T-cell (primary cell): ENCODE measurements at regions not wholly inside any gene's neighbourhood (a gene's known extent, or its start where the extent isn't known, plus 50 kb on each side); places are given as distances from the start of the nearest gene placed in this dataset.
"Not testable (repeated sequence)": the region's sequence is repeated elsewhere in the genome, so short reads cannot be mapped to it uniquely, and the experiment has no call there.

Source experiments
- ATAC-seq, 4 experiments: fragments of 200-7000 bp in 3 of 4; fragments of 150-1000 bp in 1 of 4; cut with Tn5 transposase; replicated peaks in 1 of 4; 1 replicate in 3 of 4; 2 replicates in 1 of 4; pipeline ENCODE4 v1.10.0; 2021; ENCODE audit warnings: moderate library complexity in 3 of 4, mild to moderate bottlenecking in 2 of 4, moderate number of reproducible peaks in 1 of 4
- CTCF ChIA-PET, 2 donors: fragments of 300-600 bp; sonication (Branson Sonifier 250); formaldehyde crosslinking; loops; one replicate each; lab custom pipeline; 2022; ENCODE audit warnings: antibody characterized with exemption in 2 of 2; lab: Charles Lee
- POLR2A ChIA-PET, 2 donors: fragments of 300-600 bp; sonication (Branson Sonifier 250); formaldehyde crosslinking; loops; one replicate each; lab custom pipeline; 2022; ENCODE audit warnings: antibody characterized with exemption in 2 of 2; lab: Charles Lee
- DNase-seq, 35 experiments: peaks; one replicate each; pipeline versions ENCODE4 v3.0.0 to v3.0.0-alpha.2; 2013 to 2023
- H3K27ac ChIP-seq: one replicate; pipeline ENCODE4 v1.5.1; 2013; ENCODE audit warnings: low read length
- H3K27me3 ChIP-seq, 2 experiments: replicated peaks in 1 of 2; 1 replicate in 1 of 2; 2 replicates in 1 of 2; pipeline versions ENCODE4 v1.6.1 to v1.7.0; 2013; ENCODE audit warnings: low read length in 1 of 2, mixed read lengths in 1 of 2; ENCODE audit not compliant: control insufficient read depth in 2 of 2, insufficient read depth in 2 of 2; ENCODE audit errors: extremely low read depth in 1 of 2
- H3K36me3 ChIP-seq, 2 donors: 1 replicate in 1 of 2; 2 replicates in 1 of 2; pipeline versions ENCODE4 v1.6.1 to v1.7.0; 2013; ENCODE audit warnings: low read length in 1 of 2; ENCODE audit not compliant: control insufficient read depth in 2 of 2, insufficient read depth in 1 of 2; ENCODE audit errors: extremely low read depth in 1 of 2
- H3K4me1 ChIP-seq, 2 experiments: 1 replicate in 1 of 2; 2 replicates in 1 of 2; pipeline versions ENCODE4 v1.6.1 to v1.7.0; 2013; ENCODE audit warnings: low read length in 2 of 2, mixed read lengths in 1 of 2; ENCODE audit not compliant: insufficient read depth in 2 of 2, control insufficient read depth in 1 of 2; ENCODE audit errors: extremely low read depth in 1 of 2
- H3K4me3 ChIP-seq, 2 donors: 1 replicate in 1 of 2; 2 replicates in 1 of 2; pipeline versions ENCODE4 v1.5.1 to v1.7.0; 2013; ENCODE audit warnings: mild to moderate bottlenecking in 2 of 2, low read length in 1 of 2, moderate library complexity in 1 of 2; ENCODE audit not compliant: control insufficient read depth in 1 of 2; ENCODE audit errors: extremely low read depth in 1 of 2
- H3K9me3 ChIP-seq: 2 replicates; pipeline ENCODE4 v1.7.0; 2013
- H3K27ac Mint-ChIP-seq, 2 donors: one replicate each; pipeline ENCODE4 v1.8.0; 2020 to 2021; ENCODE audit warnings: mild to moderate bottlenecking in 2 of 2, mixed read lengths in 2 of 2
- H3K27me3 Mint-ChIP-seq, 2 donors: one replicate each; pipeline ENCODE4 v1.8.0; 2021 to 2022; ENCODE audit warnings: mixed read lengths in 2 of 2
- H3K36me3 Mint-ChIP-seq: one replicate; pipeline ENCODE4 v1.8.0; 2021; ENCODE audit warnings: mixed read lengths
- H3K4me1 Mint-ChIP-seq, 3 donors: one replicate each; pipeline ENCODE4 v1.8.0; 2020 to 2022; ENCODE audit warnings: mixed read lengths in 3 of 3, mild to moderate bottlenecking in 1 of 3
- H3K4me3 Mint-ChIP-seq, 3 donors: one replicate each; pipeline ENCODE4 v1.8.0; 2020 to 2022; ENCODE audit warnings: mild to moderate bottlenecking in 3 of 3, mixed read lengths in 3 of 3, moderate library complexity in 3 of 3
- H3K9me3 Mint-ChIP-seq, 3 donors: one replicate each; pipeline ENCODE4 v1.8.0; 2020 to 2022; ENCODE audit warnings: mixed read lengths in 3 of 3
- WGBS: methylation state at CpG from one replicate; pipeline ENCODE4 v1.1.5; 2013; ENCODE audit warnings: missing lambda C conversion rate; ENCODE audit not compliant: insufficient coverage; 5-methylcytosine and 5-hydroxymethylcytosine counted together

DNA sequence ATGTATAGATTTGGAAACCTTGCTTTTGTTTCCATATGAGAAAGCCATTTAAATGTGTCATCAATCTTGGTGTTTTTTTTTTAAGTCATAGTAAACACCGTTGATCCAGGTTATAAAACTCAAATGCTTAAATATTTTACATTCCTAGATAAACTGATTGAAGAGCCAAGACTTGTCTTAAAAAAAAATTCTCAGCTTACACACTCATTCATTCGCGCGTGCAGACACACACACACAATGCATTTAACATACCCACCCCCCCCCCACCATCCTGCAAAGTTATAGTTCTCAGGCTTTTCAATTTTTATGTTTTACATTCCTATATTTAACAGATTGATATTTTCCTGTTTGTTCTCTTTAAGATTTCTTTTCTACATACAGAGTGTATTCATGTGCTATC lies 536.4 kb downstream of the PRKD1 start:
- WGBS = 100% methylated on average over 3 of the region's 4 CpGs
- H3K4me3 ChIP-seq = no peak overlapping the region
- ATAC-seq = no peak
- H3K4me1 Mint-ChIP-seq = no peaks in the 10 kb centered on the region
- no peak overlapping the region for H3K27ac Mint-ChIP-seq
- H3K27me3 ChIP-seq = no peaks in the 10 kb centered on the region
- H3K4me1 ChIP-seq = no peaks in the 10 kb centered on the region
- peaks cover 7 to 22% (median 22%) of the 10 kb centered on the region in 3 donors for H3K9me3 Mint-ChIP-seq
- H3K36me3 ChIP-seq = no peaks in the 10 kb centered on the region
- CTCF ChIA-PET = no interaction called here
- H3K27me3 Mint-ChIP-seq = no peaks in the 10 kb centered on the region
- POLR2A ChIA-PET = no interaction called here
- no peak overlapping the region for H3K27ac ChIP-seq
- no peaks in the 10 kb centered on the region for H3K9me3 ChIP-seq
- no peak for DNase-seq
- no peaks in the 10 kb centered on the region for H3K36me3 Mint-ChIP-seq
- no peak overlapping the region for H3K4me3 Mint-ChIP-seq

DNA sequence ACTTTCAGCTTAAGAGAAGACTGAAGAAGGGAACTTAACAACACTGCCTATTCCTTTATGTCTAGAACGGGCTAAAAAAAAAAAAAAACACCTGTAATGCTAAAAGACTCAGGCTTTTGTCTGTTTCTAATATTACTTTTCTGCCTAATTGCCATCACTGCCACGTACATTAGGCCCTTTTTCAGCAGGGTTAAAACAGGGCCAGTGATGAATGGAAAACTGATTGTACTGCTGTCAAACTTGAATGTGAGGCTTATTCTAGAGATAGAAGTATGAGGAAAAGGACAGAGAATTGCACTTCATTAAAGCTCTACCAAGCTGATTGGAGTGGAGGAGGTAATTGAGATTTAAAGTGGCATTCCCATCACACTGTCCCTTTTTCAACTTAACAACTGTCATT lies 535.8 kb downstream of the PRKD1 start:
- Histone ChIP-seq H3K4me1 (no peaks in the 10 kb centered on the region), H3K27me3 (no peaks in the 10 kb centered on the region), H3K4me3 (no peak overlapping the region), H3K36me3 (no peaks in the 10 kb centered on the region), H3K27ac (no peak overlapping the region), H3K9me3 (no peaks in the 10 kb centered on the region)
- H3K4me3 Mint-ChIP-seq = no peak overlapping the region
- H3K27me3 Mint-ChIP-seq = no peaks in the 10 kb centered on the region
- H3K9me3 Mint-ChIP-seq = peaks cover 7 to 24% (median 20%) of the 10 kb centered on the region in 3 donors
- no peak overlapping the region for H3K27ac Mint-ChIP-seq
- DNase-seq = no peak
- POLR2A ChIA-PET = no interaction called here
- ATAC-seq = no peak
- no peaks in the 10 kb centered on the region for H3K4me1 Mint-ChIP-seq
- 40% methylated on average over 1 of the region's 2 CpGs for WGBS
- no peaks in the 10 kb centered on the region for H3K36me3 Mint-ChIP-seq
- CTCF ChIA-PET = no interaction called here

DNA sequence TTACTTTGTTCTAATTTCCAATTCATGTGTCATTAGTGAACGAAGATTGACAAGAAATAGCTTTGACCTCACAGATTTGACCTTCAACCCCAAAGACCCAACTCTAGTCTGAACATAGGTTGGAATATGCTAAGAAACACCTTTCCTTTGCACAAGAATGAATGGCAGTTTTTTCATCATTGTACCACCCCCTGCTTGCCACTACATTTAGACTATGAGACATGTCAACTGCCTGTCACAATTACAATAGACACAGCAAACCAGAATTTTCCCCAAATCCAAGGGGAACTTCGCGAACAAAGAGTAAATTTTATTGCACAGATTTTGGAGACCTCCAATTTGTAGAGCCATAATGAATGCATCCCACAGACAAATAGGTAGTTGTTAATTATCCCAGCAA lies 535.4 kb downstream of the PRKD1 start:
- H3K27me3 ChIP-seq = no peaks in the 10 kb centered on the region
- Mint-ChIP-seq H3K27me3 (no peaks in the 10 kb centered on the region), H3K9me3 (peaks cover 7 to 20% (median 20%) of the 10 kb centered on the region in 3 donors), H3K4me1 (no peaks in the 10 kb centered on the region), H3K4me3 (no peak overlapping the region), H3K27ac (no peak overlapping the region), H3K36me3 (no peaks in the 10 kb centered on the region)
- WGBS = 60% methylated on average over 1 of the region's 3 CpGs
- no peak overlapping the region for H3K4me3 ChIP-seq
- no peaks in the 10 kb centered on the region for H3K36me3 ChIP-seq
- H3K4me1 ChIP-seq = no peaks in the 10 kb centered on the region
- DNase-seq (no peak), ATAC-seq (no peak)
- POLR2A ChIA-PET = no interaction called here
- H3K9me3 ChIP-seq = no peaks in the 10 kb centered on the region
- CTCF ChIA-PET = no interaction called here
- no peak overlapping the region for H3K27ac ChIP-seq

DNA sequence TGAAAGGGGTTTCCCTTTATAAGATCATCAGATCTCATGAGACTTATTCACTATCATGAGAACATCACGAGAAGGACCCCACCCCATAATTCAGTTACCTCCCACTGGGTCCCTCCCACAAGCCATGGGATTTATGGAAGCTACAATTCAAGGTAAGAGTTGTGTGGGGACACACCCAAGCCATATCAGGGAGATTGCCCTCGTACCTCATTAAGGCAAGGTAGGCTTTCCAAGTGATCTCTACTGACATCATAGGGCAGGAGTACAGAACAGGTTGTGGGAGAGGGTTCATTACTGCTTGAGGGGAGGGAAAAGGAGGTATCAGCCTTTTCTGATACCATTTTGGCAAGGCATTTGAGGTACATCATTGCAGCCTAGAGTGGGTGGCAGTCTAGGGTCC lies 524.6 kb downstream of the PRKD1 start:
- H3K27ac ChIP-seq = no peak overlapping the region
- WGBS = 14% methylated on average over 1 of the region's 2 CpGs
- ATAC-seq = no peak
- DNase-seq = no peak
- no peak overlapping the region for H3K4me3 ChIP-seq
- H3K4me1 Mint-ChIP-seq = no peaks in the 10 kb centered on the region
- H3K36me3 ChIP-seq = no peaks in the 10 kb centered on the region
- H3K27ac Mint-ChIP-seq = no peak overlapping the region
- H3K27me3 ChIP-seq = no peaks in the 10 kb centered on the region
- H3K9me3 ChIP-seq = no peaks in the 10 kb centered on the region
- H3K9me3 Mint-ChIP-seq = peaks cover 15 to 32% (median 17%) of the 10 kb centered on the region in 3 donors
- ChIA-PET CTCF (no interaction called here), POLR2A (no interaction called here)
- H3K36me3 Mint-ChIP-seq = no peaks in the 10 kb centered on the region
- no peak overlapping the region for H3K4me3 Mint-ChIP-seq
- no peaks in the 10 kb centered on the region for H3K27me3 Mint-ChIP-seq
- H3K4me1 ChIP-seq = no peaks in the 10 kb centered on the region

DNA sequence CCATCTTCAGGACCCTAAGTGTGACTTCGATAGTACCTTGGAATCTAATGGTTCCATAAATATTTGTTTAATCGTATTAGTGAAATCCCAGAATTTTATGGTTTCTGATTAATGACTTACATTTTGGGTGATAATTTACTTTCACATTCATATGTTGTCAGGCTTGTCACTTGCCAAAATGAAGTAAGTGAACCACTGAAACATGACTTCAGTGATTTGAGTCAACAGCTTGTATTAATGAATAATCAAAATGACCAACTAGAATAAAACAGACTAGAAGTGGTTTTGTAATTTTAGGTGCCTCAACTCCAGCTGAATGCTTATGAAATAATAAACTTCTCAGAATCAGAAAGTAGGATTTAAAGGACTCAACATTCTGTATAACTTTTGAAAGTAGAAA lies 517.1 kb downstream of the PRKD1 start:
- Mint-ChIP-seq H3K36me3 (no peaks in the 10 kb centered on the region), H3K27me3 (no peaks in the 10 kb centered on the region), H3K9me3 (peaks cover 3 to 22% (median 21%) of the 10 kb centered on the region in 3 donors), H3K4me3 (no peak overlapping the region), H3K27ac (no peak overlapping the region), H3K4me1 (no peaks in the 10 kb centered on the region)
- Histone ChIP-seq H3K4me1 (no peaks in the 10 kb centered on the region), H3K27ac (no peak overlapping the region), H3K36me3 (no peaks in the 10 kb centered on the region), H3K27me3 (no peaks in the 10 kb centered on the region), H3K4me3 (no peak overlapping the region), H3K9me3 (no peaks in the 10 kb centered on the region)
- ChIA-PET CTCF (no interaction called here), POLR2A (no interaction called here)
- DNase-seq (no peak), ATAC-seq (no peak)
- WGBS = no CpG with 5 or more reads among the region's 2 CpGs

DNA sequence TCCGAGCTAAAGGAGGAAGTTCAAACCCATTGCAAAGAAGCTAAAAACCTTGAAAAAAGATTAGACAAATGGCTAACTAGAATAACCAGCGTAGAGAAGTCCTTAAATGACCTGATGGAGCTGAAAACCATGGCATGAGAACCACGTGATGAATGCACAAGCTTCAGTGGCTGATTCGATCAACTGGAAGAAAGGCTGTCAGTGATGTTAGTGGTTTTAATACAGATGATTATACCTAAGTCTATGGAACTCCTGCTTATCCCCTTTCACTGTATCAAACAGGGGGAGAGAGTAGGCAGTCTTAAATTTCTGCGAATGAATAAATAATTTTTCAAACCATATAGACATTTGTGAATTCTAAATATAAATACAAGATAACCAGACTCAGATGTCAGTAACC lies 512.7 kb downstream of the PRKD1 start:
- H3K27me3 Mint-ChIP-seq, H3K9me3 ChIP-seq, H3K27ac Mint-ChIP-seq, H3K4me3 Mint-ChIP-seq, H3K4me1 ChIP-seq, H3K36me3 Mint-ChIP-seq, H3K4me1 Mint-ChIP-seq, CTCF ChIA-PET, DNase-seq, H3K4me3 ChIP-seq, POLR2A ChIA-PET, ATAC-seq, H3K36me3 ChIP-seq, H3K27ac ChIP-seq, H3K27me3 ChIP-seq: not testable (repeated sequence)
- 44% methylated on average over 1 of the region's 5 CpGs for WGBS
- H3K9me3 Mint-ChIP-seq = peaks cover 2 to 17% (median 5%) of the 10 kb centered on the region in 3 donors

DNA sequence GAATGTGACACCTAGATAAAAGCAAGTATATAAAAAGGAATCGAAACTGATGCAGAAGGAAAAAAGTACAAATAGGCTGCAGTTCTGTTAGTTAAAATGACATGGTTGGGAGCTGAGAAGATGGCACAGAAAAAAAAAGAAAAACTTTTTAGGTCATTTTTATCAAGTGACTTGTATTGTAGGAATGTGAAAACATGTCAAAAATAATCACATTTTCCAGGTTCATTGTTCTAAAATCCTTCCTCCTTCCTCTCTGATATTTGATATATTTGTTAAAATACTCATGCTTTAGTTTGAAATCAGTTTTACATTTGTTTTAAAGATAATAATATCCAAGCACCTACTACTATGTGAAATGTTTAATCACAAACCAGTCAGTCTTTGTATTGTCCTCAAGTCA lies 507.9 kb downstream of the PRKD1 start:
- CTCF ChIA-PET = no interaction called here
- Mint-ChIP-seq H3K36me3 (no peaks in the 10 kb centered on the region), H3K27ac (no peak overlapping the region), H3K27me3 (no peaks in the 10 kb centered on the region), H3K4me3 (no peak overlapping the region), H3K9me3 (peaks cover 0 to 8% (median 6%) of the 10 kb centered on the region in 3 donors), H3K4me1 (no peaks in the 10 kb centered on the region)
- 60% methylated on average over 1 of the region's 1 CpG for WGBS
- no peaks in the 10 kb centered on the region for H3K9me3 ChIP-seq
- no peaks in the 10 kb centered on the region for H3K4me1 ChIP-seq
- DNase-seq (no peak), ATAC-seq (no peak)
- H3K27me3 ChIP-seq = no peaks in the 10 kb centered on the region
- no peaks in the 10 kb centered on the region for H3K36me3 ChIP-seq
- no peak overlapping the region for H3K27ac ChIP-seq
- H3K4me3 ChIP-seq = no peak overlapping the region
- POLR2A ChIA-PET = no interaction called here
